OCI-LY1 (cell line): ENCODE measurements at regions not wholly inside any gene's neighbourhood (a gene's known extent, or its start where the extent isn't known, plus 50 kb on each side); places are given as distances from the start of the nearest gene placed in this dataset.

ENCODE experiments used
- H2AFZ ChIP-seq: fragments of 200-600 bp; sonication (generic), shearing (Covaris generic); 2 replicates; pipeline ENCODE4 v1.6.0; 2014; ENCODE audit warnings: antibody characterized with exemption, mild to moderate bottlenecking, low read length
- H3F3A ChIP-seq: fragments of 200-600 bp; sonication (generic), shearing (Covaris generic); 2 replicates; pipeline ENCODE4 v1.6.0; 2014; ENCODE audit warnings: mild to moderate bottlenecking, antibody characterized with exemption, low read length, moderate library complexity; ENCODE audit not compliant: insufficient read depth
- H3K27ac ChIP-seq: fragments of 200-600 bp; sonication (generic); 2 replicates; pipeline ENCODE4 v1.5.1; 2014; ENCODE audit warnings: low read length, mixed run types, mild to moderate bottlenecking, low read depth; ENCODE audit not compliant: poor library complexity, severe bottlenecking
- H3K27me3 ChIP-seq: fragments of 200-600 bp; sonication (generic); 2 replicates; pipeline ENCODE4 v1.6.0; 2014; ENCODE audit warnings: antibody characterized with exemption, mild to moderate bottlenecking, low read length, moderate library complexity; ENCODE audit not compliant: insufficient read depth
- H3K36me3 ChIP-seq: fragments of 200-600 bp; sonication (generic); 2 replicates; pipeline ENCODE4 v1.6.1; 2014; ENCODE audit warnings: mild to moderate bottlenecking, antibody characterized with exemption, low read length, moderate library complexity, mixed read lengths; ENCODE audit not compliant: insufficient read depth
- H3K4me1 ChIP-seq: fragments of 200-600 bp; sonication (generic); 2 replicates; pipeline ENCODE4 v1.5.1; 2014; ENCODE audit warnings: mild to moderate bottlenecking, low read length, moderate library complexity; ENCODE audit not compliant: insufficient read depth, severe bottlenecking
- H3K4me2 ChIP-seq: fragments of 200-600 bp; sonication (generic), shearing (Covaris generic); 2 replicates; pipeline ENCODE4 v1.6.1; 2014; ENCODE audit warnings: low read length
- H3K4me3 ChIP-seq: fragments of 200-600 bp; sonication (generic); 2 replicates; pipeline ENCODE4 v1.5.1; 2014; ENCODE audit warnings: low read length, low read depth, mild to moderate bottlenecking, mixed read lengths; ENCODE audit not compliant: poor library complexity, severe bottlenecking
- H3K79me2 ChIP-seq: fragments of 200-600 bp; shearing (Covaris generic); 2 replicates; pipeline ENCODE4 v1.6.1; 2016; ENCODE audit warnings: mixed run types, low read length, mixed read lengths; ENCODE audit not compliant: insufficient read depth
- H3K9ac ChIP-seq: fragments of 200-600 bp; sonication (generic), shearing (Covaris generic); 2 replicates; pipeline ENCODE4 v1.6.1; 2014; ENCODE audit warnings: mild to moderate bottlenecking, low read length, mixed read lengths
- H3K9me2 ChIP-seq: fragments of 200-600 bp; sonication (generic), shearing (Covaris generic); 2 replicates; pipeline ENCODE4 v1.6.1; 2014; ENCODE audit warnings: low read depth, mild to moderate bottlenecking, low read length, mixed read lengths
- H3K9me3 ChIP-seq: fragments of 200-600 bp; shearing (Covaris generic); 2 replicates; pipeline ENCODE4 v1.6.1; 2014; ENCODE audit warnings: low read length, mixed read lengths
- H4K20me1 ChIP-seq: fragments of 200-600 bp; sonication (generic), shearing (Covaris generic); 2 replicates; pipeline ENCODE4 v1.6.0; 2016; ENCODE audit warnings: mild to moderate bottlenecking, low read length; ENCODE audit not compliant: insufficient read depth
- EZH2 ChIP-seq: fragments of 200-600 bp; sonication (generic), shearing (Covaris generic); IDR thresholded peaks from 2 replicates; pipeline ENCODE4 v1.8.0; 2017; ENCODE audit warnings: borderline replicate concordance, mixed run types, mild to moderate bottlenecking, antibody characterized with exemption, low read length, moderate library complexity, mixed read lengths
- TF ChIP-seq, protein P1 (sequence below): fragments of 200-600 bp; sonication (generic), shearing (Covaris generic); IDR thresholded peaks from 2 replicates; pipeline ENCODE4 v1.5.1; 2017; ENCODE audit warnings: mild to moderate bottlenecking, antibody characterized with exemption, low read length, moderate library complexity, mixed read lengths

GRCh38 chr5:155278532-155278931 is 265.0 kb downstream of the KIF4B start:
- Histone ChIP-seq H3K9me2 (no peaks in the 10 kb centered on the region), H3K27me3 (no peaks in the 10 kb centered on the region), H3K27ac (no peak overlapping the region), H3K79me2 (no peaks in the 10 kb centered on the region), H3K4me1 (no peaks in the 10 kb centered on the region), H3K36me3 (no peaks in the 10 kb centered on the region), H3F3A (no peaks in the 10 kb centered on the region), H3K4me3 (no peak overlapping the region), H2AFZ (no peak overlapping the region), H3K9ac (no peak overlapping the region), H3K9me3 (no peaks in the 10 kb centered on the region), H3K4me2 (no peak overlapping the region), H4K20me1 (no peaks in the 10 kb centered on the region)
- TF ChIP-seq, protein P1, sequence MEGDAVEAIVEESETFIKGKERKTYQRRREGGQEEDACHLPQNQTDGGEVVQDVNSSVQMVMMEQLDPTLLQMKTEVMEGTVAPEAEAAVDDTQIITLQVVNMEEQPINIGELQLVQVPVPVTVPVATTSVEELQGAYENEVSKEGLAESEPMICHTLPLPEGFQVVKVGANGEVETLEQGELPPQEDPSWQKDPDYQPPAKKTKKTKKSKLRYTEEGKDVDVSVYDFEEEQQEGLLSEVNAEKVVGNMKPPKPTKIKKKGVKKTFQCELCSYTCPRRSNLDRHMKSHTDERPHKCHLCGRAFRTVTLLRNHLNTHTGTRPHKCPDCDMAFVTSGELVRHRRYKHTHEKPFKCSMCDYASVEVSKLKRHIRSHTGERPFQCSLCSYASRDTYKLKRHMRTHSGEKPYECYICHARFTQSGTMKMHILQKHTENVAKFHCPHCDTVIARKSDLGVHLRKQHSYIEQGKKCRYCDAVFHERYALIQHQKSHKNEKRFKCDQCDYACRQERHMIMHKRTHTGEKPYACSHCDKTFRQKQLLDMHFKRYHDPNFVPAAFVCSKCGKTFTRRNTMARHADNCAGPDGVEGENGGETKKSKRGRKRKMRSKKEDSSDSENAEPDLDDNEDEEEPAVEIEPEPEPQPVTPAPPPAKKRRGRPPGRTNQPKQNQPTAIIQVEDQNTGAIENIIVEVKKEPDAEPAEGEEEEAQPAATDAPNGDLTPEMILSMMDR: no peak
- no peak for TF ChIP-seq EZH2

DNA sequence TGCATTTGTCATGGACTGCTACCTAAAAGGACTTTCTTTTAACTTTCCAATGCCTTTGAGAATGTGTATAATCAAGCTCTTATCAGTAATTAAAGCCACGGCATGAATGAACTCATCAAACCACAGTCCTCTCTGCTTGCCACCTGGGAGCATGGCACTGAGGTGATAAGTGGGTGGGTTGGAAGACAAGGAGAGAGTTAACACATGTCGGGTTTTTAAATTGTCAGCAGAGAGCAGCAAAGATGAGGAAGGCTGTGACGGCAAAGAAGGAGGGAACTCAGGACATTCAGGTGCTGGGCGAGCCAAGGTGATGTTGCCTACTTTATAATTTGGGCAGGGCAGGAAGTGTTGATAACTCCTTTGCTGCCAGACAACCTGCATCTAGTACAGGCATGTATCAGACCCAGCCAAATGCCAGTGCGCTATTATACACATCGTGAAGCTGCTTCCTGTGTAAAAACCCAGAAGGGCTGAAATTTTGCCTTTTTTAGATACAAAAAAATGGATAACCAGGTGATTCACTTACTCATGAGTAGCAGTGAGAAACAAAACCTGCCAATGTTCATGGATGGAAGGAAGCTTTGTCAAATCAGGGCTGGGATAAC is 269.1 kb downstream of the KIF4B start:
- no peaks in the 10 kb centered on the region for H3F3A ChIP-seq
- no peaks in the 10 kb centered on the region for H4K20me1 ChIP-seq
- H3K27me3 ChIP-seq: no peaks in the 10 kb centered on the region
- H3K4me3 ChIP-seq: no peak overlapping the region
- H3K9ac ChIP-seq: no peak overlapping the region
- no peaks in the 10 kb centered on the region for H3K4me1 ChIP-seq
- H3K36me3 ChIP-seq: no peaks in the 10 kb centered on the region
- H3K9me2 ChIP-seq: no peaks in the 10 kb centered on the region
- TF ChIP-seq, protein P1: no peak
- no peak for TF ChIP-seq EZH2
- no peak overlapping the region for H3K4me2 ChIP-seq
- no peaks in the 10 kb centered on the region for H3K79me2 ChIP-seq
- no peaks in the 10 kb centered on the region for H3K9me3 ChIP-seq
- no peak overlapping the region for H2AFZ ChIP-seq
- no peak overlapping the region for H3K27ac ChIP-seq

- Histone ChIP-seq H3K9ac (no peak overlapping the region), H3F3A (no peaks in the 10 kb centered on the region), H4K20me1 (no peaks in the 10 kb centered on the region), H3K4me1 (no peaks in the 10 kb centered on the region), H3K9me3 (no peaks in the 10 kb centered on the region), H3K36me3 (no peaks in the 10 kb centered on the region), H3K4me2 (no peak overlapping the region), H2AFZ (no peak overlapping the region), H3K4me3 (no peak overlapping the region), H3K27me3 (no peaks in the 10 kb centered on the region), H3K9me2 (no peaks in the 10 kb centered on the region), H3K27ac (no peak overlapping the region), H3K79me2 (no peaks in the 10 kb centered on the region)
- TF ChIP-seq, protein P1: no peak
- no peak for TF ChIP-seq EZH2
Observed at GRCh38 chr5:155285706-155286105, 272.2 kb downstream of the KIF4B start.
